Renal cortical epithelial cell (primary cell): ENCODE measurements at regions not wholly inside any gene's neighbourhood (a gene's known extent, or its start where the extent isn't known, plus 50 kb on each side); places are given as distances from the start of the nearest gene placed in this dataset.

Source experiments
- DNase-seq: peaks from one replicate; pipeline ENCODE4 v3.0.0-alpha.2; 2011; ENCODE audit warnings: low read depth

GRCh38 chr2:153811516-153811915 lies 60.2 kb upstream of the GALNT13 start:
- no peak for DNase-seq

DNA sequence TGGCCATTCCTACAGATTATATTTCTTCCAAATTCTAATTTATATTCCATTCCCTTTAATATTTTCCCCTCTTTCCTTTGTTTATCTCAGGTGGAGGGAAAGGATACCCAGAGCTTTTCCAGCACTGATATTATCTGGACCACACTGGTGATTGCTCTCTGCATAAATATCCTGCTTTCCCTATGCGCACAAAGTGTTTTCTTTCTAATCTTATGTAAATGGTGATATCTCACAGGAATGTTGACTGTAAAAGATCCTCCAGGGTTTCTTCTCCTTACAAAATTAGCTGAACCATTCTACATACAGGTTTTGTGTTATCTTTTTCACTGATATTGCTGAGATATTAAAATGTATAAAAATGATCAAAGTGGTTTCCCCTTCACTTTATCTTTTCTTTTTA lies 59.1 kb upstream of the GALNT13 start:
- no peak for DNase-seq

DNA sequence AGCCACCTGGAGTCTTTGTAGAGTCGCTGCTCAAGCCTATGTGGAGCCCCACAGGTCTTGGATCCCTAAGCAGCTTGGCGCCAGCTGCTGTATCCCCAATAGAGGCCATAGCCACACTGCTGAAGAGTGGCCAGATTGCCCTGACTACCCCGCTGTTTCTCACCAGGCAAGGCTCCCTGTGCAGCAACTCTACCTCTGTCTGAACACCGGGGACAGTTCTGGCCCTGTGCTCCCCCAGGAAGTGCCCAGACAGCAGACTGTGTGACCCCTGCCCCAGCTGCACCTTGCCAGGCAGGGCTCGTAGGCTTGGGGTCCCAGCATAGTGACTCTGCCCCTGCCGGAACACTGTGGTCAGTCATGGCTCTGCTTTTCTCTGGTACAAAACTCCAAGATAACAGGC lies 53.5 kb upstream of the GALNT13 start:
- no peak for DNase-seq

DNA sequence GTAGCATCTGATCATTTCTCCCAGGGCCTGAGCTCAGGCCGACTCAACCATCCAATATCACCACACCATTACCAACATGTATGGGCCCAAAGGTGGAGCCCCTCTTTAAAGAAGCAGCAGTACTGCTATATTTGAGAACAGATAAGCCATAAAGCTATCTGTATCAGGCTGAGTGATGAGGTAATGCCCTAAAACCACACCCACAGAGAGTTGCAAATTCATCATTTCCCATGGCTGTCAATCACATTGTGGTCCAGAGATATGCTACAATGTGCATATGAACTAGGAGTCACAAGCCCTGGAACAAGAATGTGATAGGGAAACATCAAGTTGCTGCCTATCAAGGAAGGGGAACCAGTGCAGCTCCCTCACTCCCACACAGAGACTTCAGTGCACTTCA lies 52.6 kb upstream of the GALNT13 start:
- no peak for DNase-seq

DNA sequence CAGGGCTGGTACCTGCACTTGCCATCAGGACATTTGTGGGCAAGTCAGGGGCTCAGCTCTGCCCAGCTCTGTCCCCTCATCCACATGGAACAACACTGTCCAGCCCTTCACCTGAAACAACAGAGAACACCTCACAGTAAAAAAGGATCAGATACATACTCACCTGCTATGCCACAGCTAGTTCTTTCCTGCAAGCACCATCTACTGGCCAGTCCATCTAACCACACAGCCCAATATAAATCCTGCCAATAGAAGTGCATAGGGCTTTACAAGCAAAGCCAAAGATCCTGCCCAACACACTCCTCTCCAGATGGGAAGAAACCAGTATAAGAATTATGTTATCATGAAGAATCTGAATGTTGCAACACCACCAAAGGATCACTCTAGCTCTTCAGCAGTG lies 52.2 kb upstream of the GALNT13 start:
- no peak for DNase-seq
